HCT116 (cell line): ENCODE measurements at regions not wholly inside any gene's neighbourhood (a gene's known extent, or its start where the extent isn't known, plus 50 kb on each side); places are given as distances from the start of the nearest gene placed in this dataset.

Source experiments
- ATAC-seq: fragments of 200-7000 bp; cut with Tn5 transposase; 2 replicates; pipeline ENCODE4 v1.9.1; 2020; ENCODE audit warnings: mild to moderate bottlenecking, moderate library complexity
- BruUV-seq: library from RNA; stranded (reverse); fragments of 400-500 nt; replicated peaks from 2 replicates; lab custom pipeline; 2021; lab: Mats Ljungman, UMichigan
- CTCF ChIA-PET: fragments of 300-600 bp; sonication (Branson Sonifier 250); formaldehyde crosslinking; loops from one replicate; lab custom pipeline; 2021; ENCODE audit warnings: antibody characterized with exemption; lab: Charles Lee
- POLR2A ChIA-PET: fragments of 300-600, 350-600 bp; sonication (Branson Sonifier 250); formaldehyde crosslinking; loops from one replicate; lab custom pipeline; 2021; ENCODE audit warnings: antibody characterized with exemption; lab: Charles Lee
- RAD21 ChIA-PET, 2 experiments: fragments of 300-600 bp; sonication (Branson Sonifier 250); formaldehyde crosslinking; loops; one replicate each; lab custom pipeline; 2023; ENCODE audit warnings: low total read pairs in 2 of 2; ENCODE audit not compliant: uncharacterized antibody in 2 of 2, unreplicated experiment in 2 of 2, low non-redundant PET in 1 of 2; lab: Charles Lee
- DNase-seq: peaks from one replicate; pipeline ENCODE4 v3.0.0-alpha.2; 2010; ENCODE audit warnings: low read depth, low spot score
- H2AFZ ChIP-seq: fragments of 200-600 bp; shearing (Covaris generic), sonication (generic); 2 replicates; pipeline ENCODE4 v1.6.1; 2017; ENCODE audit warnings: low read depth, mixed run types, mixed read lengths, antibody characterized with exemption, low read length; ENCODE audit not compliant: poor library complexity, severe bottlenecking
- H3K27ac ChIP-seq: 2 replicates; pipeline ENCODE4 v1.5.1; 2012; ENCODE audit warnings: low read depth, low read length
- H3K27me3 ChIP-seq: fragments of 200-600 bp; sonication (generic); 2 replicates; pipeline ENCODE4 v1.6.1; 2016; ENCODE audit warnings: mixed run types, low read length, mixed read lengths; ENCODE audit not compliant: insufficient read depth
- H3K36me3 ChIP-seq, 2 experiments: fragments of 200-500 bp in 1 of 2; fragments of 200-600 bp in 1 of 2; sonication (Bioruptor generic) in 1 of 2; sonication (generic) in 1 of 2; 2 replicates each; pipeline versions ENCODE4 v1.5.1 to v1.6.1; 2014 to 2016; ENCODE audit warnings: low read length in 2 of 2, inconsistent platforms in 1 of 2, mixed read lengths in 1 of 2, mixed run types in 1 of 2; ENCODE audit not compliant: insufficient read depth in 2 of 2, control insufficient read depth in 1 of 2
- H3K4me1 ChIP-seq, 2 experiments: fragments of 200-600 bp in 1 of 2; sonication (generic) in 1 of 2; 2 replicates each; pipeline versions ENCODE4 v1.5.1 to v1.6.1; 2012 to 2017; ENCODE audit warnings: low read length in 2 of 2, inconsistent platforms in 1 of 2, mild to moderate bottlenecking in 1 of 2, mixed read lengths in 1 of 2, mixed run types in 1 of 2, moderate library complexity in 1 of 2; ENCODE audit not compliant: insufficient read depth in 2 of 2, control insufficient read depth in 1 of 2
- H3K4me2 ChIP-seq: fragments of 200-600 bp; sonication (generic); 2 replicates; pipeline ENCODE4 v1.6.1; 2017; ENCODE audit warnings: mixed run types, low read length, mixed read lengths
- H3K4me3 ChIP-seq, 2 experiments: fragments of 200-600 bp in 1 of 2; sonication (generic) in 1 of 2; replicated peaks in 1 of 2; 2 replicates each; pipeline ENCODE4 v1.5.1; 2011 to 2016; ENCODE audit warnings: low read length in 2 of 2, control low read depth in 1 of 2, low read depth in 1 of 2, mild to moderate bottlenecking in 1 of 2, mixed read lengths in 1 of 2, mixed run types in 1 of 2
- H3K79me2 ChIP-seq: fragments of 200-600 bp; sonication (generic); 2 replicates; pipeline ENCODE4 v1.6.1; 2017; ENCODE audit warnings: mild to moderate bottlenecking, mixed run types, low read length, moderate library complexity, mixed read lengths; ENCODE audit not compliant: insufficient read depth
- H3K9ac ChIP-seq: fragments of 200-600 bp; sonication (generic); 2 replicates; pipeline ENCODE4 v1.6.1; 2016; ENCODE audit warnings: low read length, mixed read lengths
- H3K9me2 ChIP-seq: fragments of 200-600 bp; sonication (generic), shearing (Covaris generic); 2 replicates; pipeline ENCODE4 v1.6.1; 2017; ENCODE audit warnings: mixed run types, mild to moderate bottlenecking, moderate library complexity; ENCODE audit not compliant: insufficient read depth
- H3K9me3 ChIP-seq, 2 experiments: fragments of 200-500 bp in 1 of 2; fragments of 200-600 bp in 1 of 2; sonication (Bioruptor generic) in 1 of 2; sonication (generic) in 1 of 2; 2 replicates each; pipeline ENCODE4 v1.6.1; 2014 to 2017; ENCODE audit warnings: low read length in 2 of 2, mixed read lengths in 2 of 2, inconsistent platforms in 1 of 2, low read depth in 1 of 2, mild to moderate bottlenecking in 1 of 2, mixed run types in 1 of 2, moderate library complexity in 1 of 2; ENCODE audit not compliant: control insufficient read depth in 1 of 2, insufficient read depth in 1 of 2
- H4K20me1 ChIP-seq: fragments of 200-600 bp; sonication (generic), shearing (Covaris generic); 2 replicates; pipeline ENCODE4 v1.6.1; 2017; ENCODE audit warnings: mixed run types, mild to moderate bottlenecking, moderate library complexity; ENCODE audit not compliant: insufficient read depth
- CEBPB ChIP-seq: IDR thresholded peaks from 2 replicates; pipeline ENCODE4 v1.6.1; 2012; ENCODE audit warnings: low read depth
- EGR1 ChIP-seq: IDR thresholded peaks from 2 replicates; pipeline ENCODE4 v1.6.1; 2012; ENCODE audit warnings: low read depth
- ELF1 ChIP-seq: IDR thresholded peaks from 2 replicates; pipeline ENCODE4 v1.6.1; 2012; ENCODE audit warnings: low read depth, borderline replicate concordance
- EZH2 ChIP-seq: fragments of 200-600 bp; sonication (generic); IDR thresholded peaks from 2 replicates; pipeline ENCODE4 v1.6.1; 2017; ENCODE audit warnings: antibody characterized with exemption, mixed run types
- EZH2phosphoT487 ChIP-seq: fragments of 200-600 bp; IDR thresholded peaks from 2 replicates; pipeline ENCODE4 v1.6.1; 2018; ENCODE audit warnings: antibody characterized with exemption, borderline replicate concordance
- FOSL1 ChIP-seq: IDR thresholded peaks from 2 replicates; pipeline ENCODE4 v1.6.1; 2012; ENCODE audit warnings: low read depth
- POLR2A ChIP-seq: IDR thresholded peaks from 2 replicates; pipeline ENCODE4 v1.7.0; 2011; ENCODE audit warnings: borderline replicate concordance; ENCODE audit not compliant: insufficient read depth, insufficient read length; ENCODE audit errors: extremely low read depth
- POLR2AphosphoS5 ChIP-seq: IDR thresholded peaks from 2 replicates; pipeline ENCODE4 v1.6.1; 2011; ENCODE audit warnings: mild to moderate bottlenecking, low read depth, low read length, moderate library complexity
- RAD21 ChIP-seq: IDR thresholded peaks from 2 replicates; pipeline ENCODE4 v1.6.1; 2012; ENCODE audit warnings: low read depth, mild to moderate bottlenecking
- SIN3A ChIP-seq: IDR thresholded peaks from 2 replicates; pipeline ENCODE4 v1.6.1; 2012; ENCODE audit warnings: low read depth
- SP1 ChIP-seq: IDR thresholded peaks from 2 replicates; pipeline ENCODE4 v1.6.1; 2012; ENCODE audit warnings: low read depth
- SRF ChIP-seq: IDR thresholded peaks from 2 replicates; pipeline ENCODE4 v1.6.1; 2012; ENCODE audit warnings: low read depth
- TCF7L2 ChIP-seq: IDR thresholded peaks from 2 replicates; pipeline ENCODE4 v1.7.0; 2011; ENCODE audit warnings: borderline replicate concordance, inconsistent platforms; ENCODE audit not compliant: insufficient read depth, insufficient read length; ENCODE audit errors: extremely low read depth
- YY1 ChIP-seq: IDR thresholded peaks from 2 replicates; pipeline ENCODE4 v1.6.1; 2011; ENCODE audit warnings: low read length, low read depth, moderate library complexity, mild to moderate bottlenecking; ENCODE audit not compliant: insufficient replicate concordance; ENCODE audit errors: extremely low read depth
- ZFX ChIP-seq: fragments of 450-650 bp; IDR thresholded peaks from 2 replicates; pipeline ENCODE4 v1.6.1; 2017
- intact Hi-C: fragments of 100-400 bp; cut with micrococcal nuclease; formaldehyde crosslinking; loops from 2 replicates; pipeline ENCODE4 v1.10.0; 2022
- TF ChIP-seq, protein P1 (sequence below): IDR thresholded peaks from 2 replicates; pipeline ENCODE4 v1.6.1; 2012
- TF ChIP-seq, protein P2 (sequence below): IDR thresholded peaks from 2 replicates; pipeline ENCODE4 v1.6.1; 2012; ENCODE audit warnings: low read depth
- TF ChIP-seq, protein P3 (sequence below), 3 experiments: fragments of 200-600 bp in 1 of 3; sonication (generic) in 1 of 3; IDR thresholded peaks in 2 of 3; conservative IDR thresholded peaks in 1 of 3; 2 replicates each; pipeline ENCODE4 v1.5.1; 2012 to 2017; ENCODE audit warnings: low read depth in 2 of 3, low read length in 2 of 3, antibody characterized with exemption in 1 of 3, borderline replicate concordance in 1 of 3, control low read depth in 1 of 3, mild to moderate bottlenecking in 1 of 3, mixed read lengths in 1 of 3, mixed run types in 1 of 3, moderate library complexity in 1 of 3; ENCODE audit not compliant: insufficient read depth in 1 of 3

DNA sequence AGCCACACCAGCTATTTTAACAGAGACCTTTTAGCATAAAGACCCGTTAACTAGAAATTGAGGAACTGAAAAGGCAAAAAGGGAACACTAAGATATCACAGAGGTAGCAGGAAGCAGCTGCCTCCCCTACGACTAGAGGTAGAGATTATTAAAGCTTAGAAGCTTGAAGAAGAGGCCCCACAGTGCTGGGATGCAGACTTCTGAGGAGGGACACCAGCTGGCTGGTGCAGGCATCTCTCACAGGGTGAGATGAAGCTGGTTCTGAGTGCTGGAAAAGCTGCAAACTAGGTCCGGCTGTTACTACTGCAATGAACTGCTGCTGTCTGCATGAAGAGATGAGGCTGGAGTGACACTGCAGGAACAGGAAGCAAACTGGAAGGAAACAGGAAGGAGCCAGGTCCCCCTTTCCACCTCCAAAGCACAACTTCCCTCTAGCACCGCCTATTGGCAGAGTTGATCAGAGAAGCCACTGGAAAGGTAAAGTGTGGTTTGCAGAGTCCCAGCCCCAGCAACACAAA, 61.2 kb upstream of the MRPS9 start (continued):
- TF ChIP-seq EZH2phosphoT487: no peak
- TF ChIP-seq YY1: peak; percentile 9

DNA sequence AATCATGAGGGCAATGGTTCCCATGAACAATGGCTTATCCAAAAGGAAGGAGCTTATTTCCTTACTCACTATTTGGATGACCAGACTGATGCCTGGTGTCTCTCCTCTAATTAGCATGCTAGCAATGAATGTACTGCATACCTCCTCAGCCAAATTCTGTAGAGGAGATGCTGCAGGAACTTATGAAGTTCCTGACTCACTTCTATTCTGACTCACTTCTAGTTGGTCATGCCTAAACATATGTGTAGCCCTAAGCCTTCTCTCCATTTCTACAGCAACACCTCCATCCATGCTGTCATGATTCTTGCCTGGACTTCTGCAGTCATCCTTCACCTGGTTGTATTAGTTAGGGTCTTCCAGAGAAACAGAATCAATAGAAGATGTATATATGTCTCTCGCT, 59.9 kb upstream of the MRPS9 start:
- H3K9me3 ChIP-seq: no peaks in the 10 kb centered on the region
- BruUV-seq: no TSS peak
- RAD21 ChIA-PET: no interaction called here
- no peaks in the 10 kb centered on the region for H3K9me2 ChIP-seq
- H3K36me3 ChIP-seq: no peaks in the 10 kb centered on the region
- no peak overlapping the region for H3K4me2 ChIP-seq
- DNase-seq (no peak), ATAC-seq (no peak)
- intact Hi-C loops: loop anchor here (2.0 kb wide), 1 partner anchor 19 kb away; no protein-coding TSS in a partner anchor
- CTCF ChIA-PET: no interaction called here
- H3K27me3 ChIP-seq: no peaks in the 10 kb centered on the region
- H3K79me2 ChIP-seq: no peaks in the 10 kb centered on the region
- H4K20me1 ChIP-seq: no peaks in the 10 kb centered on the region
- no peak overlapping the region for H3K4me3 ChIP-seq
- no peak overlapping the region for H3K9ac ChIP-seq
- H3K27ac ChIP-seq: no peak overlapping the region
- H3K4me1 ChIP-seq: peaks cover 0 to 12% of the 10 kb centered on the region in 2 experiments; a peak in 1 of 4 replicates
- H2AFZ ChIP-seq: no peak overlapping the region
- POLR2A ChIA-PET: no interaction called here
- TF ChIP-seq POLR2AphosphoS5: no peak
- no peak for TF ChIP-seq SRF
- no peak for TF ChIP-seq ELF1
- no peak for TF ChIP-seq CEBPB
- TF ChIP-seq POLR2A: no peak
- TF ChIP-seq RAD21: no peak
- TF ChIP-seq FOSL1: no peak
- TF ChIP-seq, protein P1, sequence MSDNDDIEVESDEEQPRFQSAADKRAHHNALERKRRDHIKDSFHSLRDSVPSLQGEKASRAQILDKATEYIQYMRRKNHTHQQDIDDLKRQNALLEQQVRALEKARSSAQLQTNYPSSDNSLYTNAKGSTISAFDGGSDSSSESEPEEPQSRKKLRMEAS: no peak
- TF ChIP-seq, protein P2, sequence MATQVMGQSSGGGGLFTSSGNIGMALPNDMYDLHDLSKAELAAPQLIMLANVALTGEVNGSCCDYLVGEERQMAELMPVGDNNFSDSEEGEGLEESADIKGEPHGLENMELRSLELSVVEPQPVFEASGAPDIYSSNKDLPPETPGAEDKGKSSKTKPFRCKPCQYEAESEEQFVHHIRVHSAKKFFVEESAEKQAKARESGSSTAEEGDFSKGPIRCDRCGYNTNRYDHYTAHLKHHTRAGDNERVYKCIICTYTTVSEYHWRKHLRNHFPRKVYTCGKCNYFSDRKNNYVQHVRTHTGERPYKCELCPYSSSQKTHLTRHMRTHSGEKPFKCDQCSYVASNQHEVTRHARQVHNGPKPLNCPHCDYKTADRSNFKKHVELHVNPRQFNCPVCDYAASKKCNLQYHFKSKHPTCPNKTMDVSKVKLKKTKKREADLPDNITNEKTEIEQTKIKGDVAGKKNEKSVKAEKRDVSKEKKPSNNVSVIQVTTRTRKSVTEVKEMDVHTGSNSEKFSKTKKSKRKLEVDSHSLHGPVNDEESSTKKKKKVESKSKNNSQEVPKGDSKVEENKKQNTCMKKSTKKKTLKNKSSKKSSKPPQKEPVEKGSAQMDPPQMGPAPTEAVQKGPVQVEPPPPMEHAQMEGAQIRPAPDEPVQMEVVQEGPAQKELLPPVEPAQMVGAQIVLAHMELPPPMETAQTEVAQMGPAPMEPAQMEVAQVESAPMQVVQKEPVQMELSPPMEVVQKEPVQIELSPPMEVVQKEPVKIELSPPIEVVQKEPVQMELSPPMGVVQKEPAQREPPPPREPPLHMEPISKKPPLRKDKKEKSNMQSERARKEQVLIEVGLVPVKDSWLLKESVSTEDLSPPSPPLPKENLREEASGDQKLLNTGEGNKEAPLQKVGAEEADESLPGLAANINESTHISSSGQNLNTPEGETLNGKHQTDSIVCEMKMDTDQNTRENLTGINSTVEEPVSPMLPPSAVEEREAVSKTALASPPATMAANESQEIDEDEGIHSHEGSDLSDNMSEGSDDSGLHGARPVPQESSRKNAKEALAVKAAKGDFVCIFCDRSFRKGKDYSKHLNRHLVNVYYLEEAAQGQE: no peak
- TF ChIP-seq ZFX: no peak
- no peak for TF ChIP-seq TCF7L2
- TF ChIP-seq, protein P3, sequence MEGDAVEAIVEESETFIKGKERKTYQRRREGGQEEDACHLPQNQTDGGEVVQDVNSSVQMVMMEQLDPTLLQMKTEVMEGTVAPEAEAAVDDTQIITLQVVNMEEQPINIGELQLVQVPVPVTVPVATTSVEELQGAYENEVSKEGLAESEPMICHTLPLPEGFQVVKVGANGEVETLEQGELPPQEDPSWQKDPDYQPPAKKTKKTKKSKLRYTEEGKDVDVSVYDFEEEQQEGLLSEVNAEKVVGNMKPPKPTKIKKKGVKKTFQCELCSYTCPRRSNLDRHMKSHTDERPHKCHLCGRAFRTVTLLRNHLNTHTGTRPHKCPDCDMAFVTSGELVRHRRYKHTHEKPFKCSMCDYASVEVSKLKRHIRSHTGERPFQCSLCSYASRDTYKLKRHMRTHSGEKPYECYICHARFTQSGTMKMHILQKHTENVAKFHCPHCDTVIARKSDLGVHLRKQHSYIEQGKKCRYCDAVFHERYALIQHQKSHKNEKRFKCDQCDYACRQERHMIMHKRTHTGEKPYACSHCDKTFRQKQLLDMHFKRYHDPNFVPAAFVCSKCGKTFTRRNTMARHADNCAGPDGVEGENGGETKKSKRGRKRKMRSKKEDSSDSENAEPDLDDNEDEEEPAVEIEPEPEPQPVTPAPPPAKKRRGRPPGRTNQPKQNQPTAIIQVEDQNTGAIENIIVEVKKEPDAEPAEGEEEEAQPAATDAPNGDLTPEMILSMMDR (IDR thresholded peaks at IDR 0.05 in 2 of 3, conservative IDR thresholded peaks at IDR 0.05 in 1 of 3; ENCODE audit: borderline replicate concordance in 1 of 3, insufficient read depth in 1 of 3, low read depth in 2 of 3, low read length in 2 of 3): no peak
- no peak for TF ChIP-seq SP1
- TF ChIP-seq EZH2phosphoT487: no peak
- no peak for TF ChIP-seq SIN3A
- no peak for TF ChIP-seq EGR1
- TF ChIP-seq EZH2: no peak
